SU-DHL-6 (cell line): ENCODE measurements at regions not wholly inside any gene's neighbourhood (a gene's known extent, or its start where the extent isn't known, plus 50 kb on each side); places are given as distances from the start of the nearest gene placed in this dataset.

Experiments
- H2AFZ ChIP-seq: fragments of 200-600 bp; sonication (generic); 2 replicates; pipeline ENCODE4 v1.6.1; 2014; ENCODE audit warnings: low read depth, mild to moderate bottlenecking, moderate library complexity, mixed read lengths, antibody characterized with exemption, low read length; ENCODE audit not compliant: severe bottlenecking
- H3F3A ChIP-seq: fragments of 200-600 bp; shearing (Covaris generic); 2 replicates; pipeline ENCODE4 v1.6.0; 2016; ENCODE audit warnings: antibody characterized with exemption, mild to moderate bottlenecking; ENCODE audit not compliant: insufficient read depth
- H3K27ac ChIP-seq: fragments of 200-600 bp; sonication (generic); 2 replicates; pipeline ENCODE4 v1.5.1; 2016; ENCODE audit warnings: low read depth, mild to moderate bottlenecking, low read length, moderate library complexity, mixed read lengths
- H3K27me3 ChIP-seq: fragments of 200-600 bp; sonication (generic), shearing (Covaris generic); 2 replicates; pipeline ENCODE4 v1.6.0; 2014; ENCODE audit warnings: mild to moderate bottlenecking, low read length
- H3K36me3 ChIP-seq: fragments of 200-600 bp; sonication (generic); 2 replicates; pipeline ENCODE4 v1.6.1; 2014; ENCODE audit warnings: mild to moderate bottlenecking, low read length, mixed read lengths
- H3K4me2 ChIP-seq: fragments of 300-600, 200-600 bp; shearing (Covaris generic), sonication (generic); 2 replicates; pipeline ENCODE4 v1.6.0; 2014; ENCODE audit warnings: low read length, low read depth, mild to moderate bottlenecking; ENCODE audit not compliant: poor library complexity, severe bottlenecking
- H3K4me3 ChIP-seq: fragments of 200-600 bp; sonication (generic); 2 replicates; pipeline ENCODE4 v1.5.1; 2014; ENCODE audit warnings: antibody characterized with exemption, low read length, mild to moderate bottlenecking, mixed read lengths; ENCODE audit not compliant: insufficient read depth, poor library complexity, severe bottlenecking
- H3K79me2 ChIP-seq: fragments of 200-600 bp; sonication (generic); 2 replicates; pipeline ENCODE4 v1.6.1; 2014; ENCODE audit warnings: mild to moderate bottlenecking, low read length, moderate library complexity; ENCODE audit not compliant: insufficient read depth
- H3K9ac ChIP-seq: fragments of 200-600 bp; sonication (generic); 2 replicates; pipeline ENCODE4 v1.7.0; 2014; ENCODE audit warnings: mild to moderate bottlenecking, low read length
- H3K9me2 ChIP-seq: fragments of 200-600 bp; sonication (generic); replicated peaks from 2 replicates; pipeline ENCODE4 v1.6.1; 2014; ENCODE audit warnings: low read length; ENCODE audit not compliant: insufficient read depth
- H3K9me3 ChIP-seq: fragments of 200-600 bp; sonication (generic); 2 replicates; pipeline ENCODE4 v1.6.1; 2014; ENCODE audit warnings: low read length, mixed read lengths; ENCODE audit not compliant: insufficient read depth
- H4K20me1 ChIP-seq: fragments of 200-600 bp; sonication (generic); 2 replicates; pipeline ENCODE4 v1.6.1; 2014; ENCODE audit warnings: low read depth, mild to moderate bottlenecking, antibody characterized with exemption, low read length, moderate library complexity, mixed read lengths
- EZH2phosphoT487 ChIP-seq: fragments of 200-600 bp; sonication (generic), shearing (Covaris generic); conservative IDR thresholded peaks from 2 replicates; pipeline ENCODE4 v1.6.1; 2018; ENCODE audit warnings: mild to moderate bottlenecking, antibody characterized with exemption, low read length, moderate library complexity, mixed read lengths
- TF ChIP-seq, protein P1 (sequence below): fragments of 200-600 bp; sonication (generic); IDR thresholded peaks from one replicate; pipeline ENCODE4 v1.5.1; 2017; ENCODE audit warnings: antibody characterized with exemption, mild to moderate bottlenecking, low read length, moderate library complexity; ENCODE audit not compliant: insufficient read depth, poor library complexity, severe bottlenecking

- Histone ChIP-seq H3K4me3 (no peak overlapping the region), H3K79me2 (no peaks in the 10 kb centered on the region), H4K20me1 (no peaks in the 10 kb centered on the region), H3K27ac (no peak overlapping the region), H3K9me2 (no peaks in the 10 kb centered on the region), H3K36me3 (no peaks in the 10 kb centered on the region), H3K9ac (no peak overlapping the region), H3K9me3 (no peaks in the 10 kb centered on the region), H3F3A (no peaks in the 10 kb centered on the region), H3K27me3 (no peaks in the 10 kb centered on the region), H2AFZ (no peak overlapping the region), H3K4me2 (no peak overlapping the region)
- TF ChIP-seq EZH2phosphoT487, result no peak
- TF ChIP-seq, protein P1, sequence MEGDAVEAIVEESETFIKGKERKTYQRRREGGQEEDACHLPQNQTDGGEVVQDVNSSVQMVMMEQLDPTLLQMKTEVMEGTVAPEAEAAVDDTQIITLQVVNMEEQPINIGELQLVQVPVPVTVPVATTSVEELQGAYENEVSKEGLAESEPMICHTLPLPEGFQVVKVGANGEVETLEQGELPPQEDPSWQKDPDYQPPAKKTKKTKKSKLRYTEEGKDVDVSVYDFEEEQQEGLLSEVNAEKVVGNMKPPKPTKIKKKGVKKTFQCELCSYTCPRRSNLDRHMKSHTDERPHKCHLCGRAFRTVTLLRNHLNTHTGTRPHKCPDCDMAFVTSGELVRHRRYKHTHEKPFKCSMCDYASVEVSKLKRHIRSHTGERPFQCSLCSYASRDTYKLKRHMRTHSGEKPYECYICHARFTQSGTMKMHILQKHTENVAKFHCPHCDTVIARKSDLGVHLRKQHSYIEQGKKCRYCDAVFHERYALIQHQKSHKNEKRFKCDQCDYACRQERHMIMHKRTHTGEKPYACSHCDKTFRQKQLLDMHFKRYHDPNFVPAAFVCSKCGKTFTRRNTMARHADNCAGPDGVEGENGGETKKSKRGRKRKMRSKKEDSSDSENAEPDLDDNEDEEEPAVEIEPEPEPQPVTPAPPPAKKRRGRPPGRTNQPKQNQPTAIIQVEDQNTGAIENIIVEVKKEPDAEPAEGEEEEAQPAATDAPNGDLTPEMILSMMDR, result no peak
Observed at GRCh38 chr6:145559836-145560235, 175.5 kb downstream of the EPM2A start.

DNA sequence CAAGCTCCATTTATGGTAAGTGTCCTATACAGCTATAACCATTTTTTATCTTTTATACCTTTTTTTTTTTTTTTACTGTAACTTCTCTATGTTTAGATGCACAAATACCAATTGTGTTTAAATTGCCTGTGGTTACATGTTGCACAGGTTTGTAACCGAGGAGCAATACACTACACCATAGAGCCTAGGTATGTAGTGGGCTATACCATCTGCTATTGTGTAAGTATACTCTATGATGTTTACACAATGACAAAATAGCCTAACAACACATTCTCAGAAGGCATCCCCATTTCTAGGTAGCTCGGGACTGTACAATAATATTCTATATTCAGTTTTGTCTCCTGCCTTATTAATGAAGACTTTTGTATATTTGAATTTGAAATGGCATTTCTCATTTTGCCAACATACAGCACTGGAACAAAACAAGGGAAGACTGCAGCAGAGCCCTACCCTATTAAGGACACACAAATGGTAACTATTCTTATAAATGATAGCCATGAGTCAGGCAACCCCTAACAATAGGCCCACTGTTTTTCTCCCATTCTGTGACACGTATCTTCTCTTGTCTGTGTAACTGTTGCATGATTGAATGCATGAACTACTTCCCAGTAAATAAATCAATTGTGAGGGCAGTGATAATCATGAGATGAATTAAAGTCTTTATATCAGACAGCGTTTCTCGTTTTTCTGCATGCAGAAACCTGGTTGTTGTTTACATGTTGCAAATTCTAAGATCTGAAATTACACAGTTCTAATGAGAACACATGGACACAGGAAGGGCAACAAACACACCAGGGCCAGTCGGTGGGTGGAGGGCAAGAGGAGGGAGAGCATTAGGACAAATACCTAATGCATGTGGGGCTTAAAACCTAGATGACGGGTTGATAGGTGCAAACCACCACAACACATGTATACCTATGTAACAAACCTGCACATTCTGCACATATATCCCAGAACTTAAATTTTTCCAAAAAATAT is 173.9 kb downstream of the EPM2A start:
- H2AFZ ChIP-seq, result no peak overlapping the region

DNA sequence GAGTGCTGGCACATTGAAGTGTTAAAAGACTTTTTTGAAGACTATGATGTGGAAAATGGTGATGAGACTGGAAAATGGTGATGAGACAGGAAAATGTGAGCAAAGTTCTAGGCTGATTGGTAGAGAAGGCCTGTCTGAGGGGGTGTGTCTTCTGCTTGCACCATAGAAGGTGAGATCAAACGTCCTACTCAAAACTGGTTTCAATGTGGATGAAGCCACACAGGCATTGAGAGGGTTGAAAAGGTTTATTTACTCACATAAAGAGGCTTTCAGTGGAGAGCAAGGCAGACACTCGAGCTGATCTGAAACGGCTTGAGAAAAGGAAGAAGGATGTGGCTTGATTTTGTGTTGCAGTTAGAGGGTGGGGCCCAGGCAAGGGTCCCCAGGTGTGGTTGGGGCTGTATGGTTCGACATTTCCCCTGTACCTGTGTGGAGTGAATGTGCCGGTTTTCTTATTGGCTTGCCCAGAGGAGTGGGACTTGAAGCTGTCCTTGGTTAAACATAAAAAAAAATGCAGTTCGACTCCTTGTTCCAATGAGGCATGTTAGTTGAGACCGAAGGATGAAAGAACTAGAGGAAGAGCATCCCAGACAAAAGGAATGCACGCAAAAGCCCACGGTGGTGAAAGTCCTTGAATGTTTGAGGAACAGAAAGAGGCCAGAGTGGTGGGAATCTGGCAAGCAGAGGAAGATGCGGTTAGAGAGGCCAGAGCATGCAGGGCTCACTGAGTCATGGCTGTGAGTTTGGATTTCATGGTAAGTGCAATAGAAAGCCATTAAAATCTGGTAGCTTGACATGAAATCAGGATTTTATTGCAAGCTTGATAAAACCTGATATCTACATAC is 172.3 kb downstream of the EPM2A start:
- Histone ChIP-seq H3K9ac (no peak overlapping the region), H3F3A (no peaks in the 10 kb centered on the region), H4K20me1 (no peaks in the 10 kb centered on the region), H3K27ac (no peak overlapping the region), H3K4me2 (no peak overlapping the region), H2AFZ (no peak overlapping the region), H3K9me2 (no peaks in the 10 kb centered on the region), H3K9me3 (no peaks in the 10 kb centered on the region), H3K79me2 (no peaks in the 10 kb centered on the region), H3K4me3 (no peak overlapping the region), H3K27me3 (no peaks in the 10 kb centered on the region), H3K36me3 (no peaks in the 10 kb centered on the region)
- TF ChIP-seq, protein P1, result no peak
- no peak for TF ChIP-seq EZH2phosphoT487

More for the DNA sequence above, 173.9 kb downstream of the EPM2A start:
- TF ChIP-seq, protein P1, result no peak
- H3K4me2 ChIP-seq, result no peak overlapping the region
- no peaks in the 10 kb centered on the region for H3F3A ChIP-seq
- no peak overlapping the region for H3K9ac ChIP-seq
- H4K20me1 ChIP-seq, result no peaks in the 10 kb centered on the region
- H3K4me3 ChIP-seq, result no peak overlapping the region
- no peaks in the 10 kb centered on the region for H3K9me2 ChIP-seq
- H3K27ac ChIP-seq, result no peak overlapping the region
- H3K9me3 ChIP-seq, result no peaks in the 10 kb centered on the region
- H3K27me3 ChIP-seq, result no peaks in the 10 kb centered on the region
- H3K36me3 ChIP-seq, result no peaks in the 10 kb centered on the region
- no peaks in the 10 kb centered on the region for H3K79me2 ChIP-seq
